GM19467 (cell line): ENCODE measurements at regions not wholly inside any gene's neighbourhood (a gene's known extent, or its start where the extent isn't known, plus 50 kb on each side); places are given as distances from the start of the nearest gene placed in this dataset.
"Not testable (repeated sequence)": the region's sequence is repeated elsewhere in the genome, so short reads cannot be mapped to it uniquely, and the experiment has no call there.

Experiments used
- ATAC-seq: cut with Tn5 transposase; IDR thresholded peaks from one replicate; pipeline ENCODE4 v1.9.1; 2021; ENCODE audit warnings: mild to moderate bottlenecking, moderate library complexity; ENCODE audit not compliant: unreplicated experiment

DNA sequence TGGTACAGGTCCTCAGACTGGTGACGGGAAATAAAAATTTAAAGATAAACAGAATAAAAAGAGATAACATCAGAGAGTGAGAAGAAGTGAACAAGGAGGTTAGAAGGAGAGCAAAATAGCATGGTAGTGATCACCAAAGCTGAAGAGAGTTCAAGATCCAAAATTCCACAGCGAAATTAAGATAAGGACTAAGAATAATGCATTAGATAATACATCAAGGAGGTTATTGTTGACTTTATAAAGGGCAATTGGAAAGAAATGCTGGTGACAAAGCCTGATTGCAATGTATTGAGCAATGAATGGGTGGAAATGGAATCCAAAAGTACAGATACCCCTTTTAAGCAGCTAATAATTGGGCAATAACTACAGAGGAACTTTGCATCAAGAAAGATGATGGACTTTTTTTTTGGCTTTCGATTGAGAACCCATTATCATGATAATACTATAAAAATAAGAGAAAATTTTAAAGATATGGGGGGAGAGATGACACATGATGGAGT, 101.6 kb upstream of the MAP9 start:
- ATAC-seq = no peak

GRCh38 chr4:155474758-155475157, 98.0 kb upstream of the MAP9 start:
- ATAC-seq = no peak

- no peak for ATAC-seq
Measured at GRCh38 chr4:155473420-155474095, 96.8 kb upstream of the MAP9 start.

DNA sequence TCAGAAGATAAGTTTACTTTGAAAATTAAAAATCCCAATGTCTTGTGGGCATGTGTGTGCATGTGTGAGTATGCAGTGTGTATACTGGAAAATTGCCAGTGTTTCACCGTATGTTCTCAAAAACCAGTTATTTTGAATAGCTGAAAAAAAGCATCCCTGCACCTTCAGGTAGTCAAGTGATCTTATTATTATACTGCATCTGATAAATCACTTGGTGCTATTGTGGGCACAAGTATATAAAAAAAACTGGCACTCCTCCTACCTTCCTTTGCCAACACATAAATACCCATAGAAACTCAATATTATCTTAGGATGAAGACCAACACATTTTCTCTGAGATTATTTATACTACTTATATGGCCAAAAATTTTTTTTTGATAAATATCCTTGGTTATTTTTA, 91.5 kb upstream of the MAP9 start:
- ATAC-seq = no peak

DNA sequence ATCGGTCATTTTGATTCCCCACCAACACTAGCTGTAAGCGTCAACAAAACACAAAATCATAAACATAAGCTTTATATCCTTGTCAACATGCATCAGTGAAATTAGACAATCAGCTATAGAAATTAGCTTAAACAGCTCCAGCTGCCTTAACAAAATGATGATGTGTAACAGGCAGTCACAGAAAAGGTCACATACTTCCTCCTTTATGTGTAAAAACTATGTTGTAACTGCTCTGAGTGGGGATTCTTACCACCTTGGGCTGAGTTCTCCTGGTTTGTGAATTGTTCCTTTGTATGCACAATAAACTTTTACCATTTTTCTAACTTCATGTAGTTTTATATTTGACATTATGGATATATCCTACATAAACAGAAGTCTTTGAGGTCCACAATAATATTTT, 73.9 kb upstream of the MAP9 start:
- ATAC-seq = no peak

GRCh38 chr4:155445306-155445705, 68.5 kb upstream of the MAP9 start:
- ATAC-seq = no peak

- no peak for ATAC-seq
Measured at GRCh38 chr4:155444721-155445120, 68.0 kb upstream of the MAP9 start.

GRCh38 chr4:155442267-155443105, 65.7 kb upstream of the MAP9 start:
- ATAC-seq = no peak

DNA sequence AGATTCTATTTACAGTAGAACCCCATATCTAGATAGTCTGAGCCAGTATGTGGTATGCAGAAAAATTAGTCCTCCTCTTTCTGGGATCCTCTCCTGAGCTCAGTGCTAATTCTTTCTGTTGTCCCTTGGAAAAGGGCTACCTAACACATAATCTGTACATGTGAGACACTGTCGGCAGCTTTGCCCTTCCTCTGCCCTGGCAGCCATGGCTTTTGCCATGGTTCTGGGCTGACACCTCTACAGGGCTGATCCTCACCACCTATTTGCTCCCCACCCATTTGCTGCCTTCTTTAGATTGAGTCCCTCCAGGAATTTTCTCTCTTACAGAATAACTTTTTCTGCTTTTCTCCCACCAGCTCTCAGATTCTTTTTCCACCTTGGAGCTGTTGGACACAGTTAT, 64.7 kb upstream of the MAP9 start:
- ATAC-seq = no peak

DNA sequence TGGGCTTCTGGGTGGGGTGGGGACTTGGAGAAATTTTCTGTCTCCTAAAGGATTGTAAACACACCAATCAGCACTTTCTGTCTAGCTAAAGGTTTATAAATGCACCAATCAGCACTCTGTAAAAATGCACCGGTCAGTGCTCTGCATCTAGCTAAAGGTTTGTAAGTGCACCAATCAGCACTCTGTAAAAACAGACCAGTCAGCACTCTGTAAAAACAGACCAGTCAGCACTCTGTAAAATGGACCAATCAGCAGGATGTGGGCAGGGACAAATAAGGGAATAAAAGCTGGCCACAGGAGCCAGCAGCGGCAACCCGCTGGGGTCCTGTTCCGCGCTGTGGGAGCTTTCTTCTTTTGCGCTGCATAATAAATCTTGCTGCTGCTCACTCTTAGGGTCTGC, 63.0 kb upstream of the MAP9 start:
- not testable (repeated sequence) for ATAC-seq

GRCh38 chr4:155434904-155435303, 58.1 kb upstream of the MAP9 start:
- ATAC-seq = no peak

DNA sequence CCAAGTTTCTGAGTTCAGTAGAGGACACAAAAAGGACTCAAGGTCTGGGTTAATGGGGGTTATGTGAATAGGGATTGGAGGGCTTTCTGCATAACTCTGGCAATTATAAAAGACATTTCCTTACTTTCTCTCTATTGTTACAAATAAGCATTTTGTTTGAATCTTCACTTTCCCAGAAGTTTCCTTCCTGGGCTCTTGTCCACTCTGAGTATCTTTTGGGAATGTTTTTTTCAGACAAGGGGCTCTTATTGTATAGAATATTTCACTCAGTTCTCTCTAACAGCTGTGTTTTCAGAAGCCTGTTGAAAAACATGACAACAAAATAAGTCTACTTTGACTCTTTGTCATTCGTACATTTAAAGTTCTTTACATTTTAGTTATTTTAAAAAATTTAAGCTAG, 57.6 kb upstream of the MAP9 start:
- no peak for ATAC-seq

DNA sequence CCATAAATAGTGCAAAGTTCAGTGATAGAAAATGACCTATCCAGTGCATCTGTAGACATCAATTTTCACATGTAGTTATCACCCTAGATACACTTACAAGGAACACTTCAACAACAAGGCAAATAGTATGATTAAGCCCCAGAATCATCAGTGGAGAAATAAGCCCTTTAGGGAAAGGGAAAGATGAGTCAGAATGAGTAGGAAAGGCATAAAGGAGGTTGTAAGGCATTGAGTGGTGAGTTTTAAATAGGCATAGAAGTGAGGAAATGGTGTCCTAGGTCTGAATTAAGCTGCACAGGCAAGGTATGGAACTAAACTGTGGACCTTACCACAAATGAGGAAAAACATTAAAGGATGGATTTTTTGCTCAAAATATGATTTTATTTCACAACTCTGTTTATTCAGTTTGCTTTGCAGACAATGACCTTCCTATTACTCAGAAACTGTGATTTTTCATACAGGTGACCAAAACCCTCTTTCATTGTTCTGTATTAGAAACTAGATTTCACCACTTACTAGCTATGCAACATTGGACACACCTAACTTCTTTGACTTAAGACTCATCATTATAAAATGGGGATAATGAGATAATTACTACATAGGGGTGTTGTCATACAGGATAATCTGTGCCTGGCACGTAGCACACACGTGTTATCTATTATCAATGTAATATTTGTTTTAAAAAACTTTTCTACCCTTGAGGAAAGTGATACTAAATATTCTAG, 57.0 kb upstream of the MAP9 start:
- no peak for ATAC-seq

DNA sequence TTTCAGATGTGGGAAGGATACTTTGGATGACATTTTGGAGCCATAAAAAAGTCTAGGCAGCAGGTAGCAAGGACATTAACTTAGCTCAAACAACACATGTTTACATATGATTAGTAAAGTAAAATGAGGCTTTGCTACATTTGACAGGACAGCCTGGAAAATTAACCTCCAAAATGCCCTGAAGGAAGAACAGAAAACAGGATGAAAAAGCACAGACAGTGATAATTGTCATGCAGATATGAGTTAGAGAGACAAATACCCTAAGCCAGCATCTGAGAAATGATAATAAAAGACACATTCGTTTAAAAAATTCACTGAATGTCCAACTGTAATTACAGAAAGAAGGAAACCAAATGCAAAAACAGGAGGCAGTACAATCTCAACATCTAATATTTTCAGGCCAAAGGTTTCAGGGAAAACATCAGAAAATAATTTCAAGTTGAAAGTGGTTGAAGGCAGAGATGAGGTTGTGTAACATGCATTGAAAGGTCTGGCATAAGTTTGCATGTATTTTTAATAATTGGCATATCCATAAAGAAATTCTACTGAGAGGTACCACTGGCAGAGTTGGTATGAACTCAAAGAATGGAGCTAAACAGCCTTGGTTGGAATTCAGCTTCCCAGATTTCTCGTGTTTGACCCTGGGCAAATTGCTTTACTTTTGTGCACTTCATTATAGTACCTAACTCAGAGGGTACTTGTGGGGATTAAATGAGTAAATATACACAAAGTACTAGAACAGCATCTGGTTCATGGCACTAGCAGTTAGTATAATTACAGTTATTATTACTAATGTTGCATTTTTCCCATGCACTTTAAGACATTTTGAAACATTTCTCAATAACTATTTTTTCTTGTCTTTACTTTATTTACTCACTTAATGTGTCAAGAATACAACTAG, 54.4 kb upstream of the MAP9 start:
- ATAC-seq = no peak

DNA sequence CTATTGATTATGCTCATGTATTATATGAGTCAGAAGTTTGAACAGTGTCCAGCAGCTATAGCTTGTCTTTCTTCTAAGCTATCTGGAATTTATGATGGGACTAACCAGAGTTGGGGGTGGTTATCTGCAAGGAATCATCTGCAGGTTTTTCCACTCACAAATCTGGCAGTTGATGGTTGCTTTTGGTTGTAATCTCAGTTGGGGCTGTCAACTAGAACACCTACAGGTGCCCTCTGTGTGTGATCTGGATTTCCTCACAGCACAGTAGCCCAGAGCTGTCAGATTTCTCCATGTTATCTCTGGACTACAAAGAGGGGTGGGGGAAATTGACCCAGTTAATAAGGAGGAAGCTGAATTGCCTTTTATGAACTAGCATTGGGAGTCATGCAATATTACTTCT, 51.4 kb upstream of the MAP9 start:
- no peak for ATAC-seq

DNA sequence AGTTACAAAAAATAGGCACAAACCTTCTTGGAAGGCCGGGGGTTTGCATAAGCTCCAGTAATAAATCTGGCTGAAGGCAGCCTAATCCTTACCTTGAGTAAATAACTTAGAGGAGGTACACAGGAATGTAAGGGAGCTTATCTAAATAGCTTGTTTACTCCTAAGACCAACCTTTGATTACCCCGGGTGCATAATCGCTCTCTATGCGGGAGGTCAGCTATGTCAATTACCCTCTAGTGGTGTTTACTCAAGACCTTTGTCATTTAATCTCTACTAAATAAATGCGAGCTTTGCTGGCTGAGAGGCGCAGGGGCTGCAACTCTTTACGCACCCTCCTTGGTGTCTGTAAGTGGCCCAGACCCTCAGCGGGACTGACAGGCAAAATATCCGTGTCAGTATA, 50.2 kb upstream of the MAP9 start:
- ATAC-seq = no peak
